NB4 (cell line): ENCODE measurements at regions not wholly inside any gene's neighbourhood (a gene's known extent, or its start where the extent isn't known, plus 50 kb on each side); places are given as distances from the start of the nearest gene placed in this dataset.
"Not testable (repeated sequence)": the region's sequence is repeated elsewhere in the genome, so short reads cannot be mapped to it uniquely, and the experiment has no call there.

Source experiments
- DNase-seq: peaks from one replicate; pipeline ENCODE4 v3.0.0; 2010; ENCODE audit warnings: low read depth
- H3K4me3 ChIP-seq: one replicate; pipeline ENCODE4 v1.5.1; 2011; ENCODE audit warnings: mild to moderate bottlenecking, low read depth, low read length, moderate library complexity
- MYC ChIP-seq: IDR thresholded peaks from 2 replicates; pipeline ENCODE4 v1.6.1; 2011; ENCODE audit warnings: low read depth, low read length
- POLR2A ChIP-seq: IDR thresholded peaks from 2 replicates; pipeline ENCODE4 v1.6.1; 2011; ENCODE audit warnings: mild to moderate bottlenecking; ENCODE audit not compliant: insufficient read length; ENCODE audit errors: extremely low read depth
- TF ChIP-seq, protein P1 (sequence below): IDR thresholded peaks from 2 replicates; pipeline ENCODE4 v1.6.1; 2011; ENCODE audit warnings: low read depth, low read length
- TF ChIP-seq, protein P2 (sequence below): IDR thresholded peaks from one replicate; pipeline ENCODE4 v1.5.1; 2012; ENCODE audit warnings: low read depth, low read length

DNA sequence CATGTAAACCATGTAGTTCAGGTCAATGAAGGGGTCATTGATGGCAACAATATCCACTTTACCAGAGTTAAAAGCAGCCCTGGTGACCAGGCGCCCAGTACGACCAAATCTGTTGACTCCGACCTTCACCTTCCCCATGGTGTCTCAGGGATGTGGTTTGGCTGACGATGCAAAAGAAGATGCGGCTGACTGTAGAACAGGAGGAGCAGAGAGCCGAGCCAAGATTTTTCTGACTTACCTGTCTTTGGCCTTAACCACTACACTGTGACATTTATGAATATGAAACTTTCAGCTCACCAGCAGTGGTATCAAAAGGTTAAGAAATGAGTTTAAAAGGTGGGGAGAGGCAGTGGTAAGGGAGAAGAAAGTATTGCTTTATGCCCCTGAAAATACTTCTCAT is 309.8 kb downstream of the BCOR start:
- no peak overlapping the region for H3K4me3 ChIP-seq
- TF ChIP-seq, protein P1, sequence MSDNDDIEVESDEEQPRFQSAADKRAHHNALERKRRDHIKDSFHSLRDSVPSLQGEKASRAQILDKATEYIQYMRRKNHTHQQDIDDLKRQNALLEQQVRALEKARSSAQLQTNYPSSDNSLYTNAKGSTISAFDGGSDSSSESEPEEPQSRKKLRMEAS = no peak
- TF ChIP-seq, protein P2, sequence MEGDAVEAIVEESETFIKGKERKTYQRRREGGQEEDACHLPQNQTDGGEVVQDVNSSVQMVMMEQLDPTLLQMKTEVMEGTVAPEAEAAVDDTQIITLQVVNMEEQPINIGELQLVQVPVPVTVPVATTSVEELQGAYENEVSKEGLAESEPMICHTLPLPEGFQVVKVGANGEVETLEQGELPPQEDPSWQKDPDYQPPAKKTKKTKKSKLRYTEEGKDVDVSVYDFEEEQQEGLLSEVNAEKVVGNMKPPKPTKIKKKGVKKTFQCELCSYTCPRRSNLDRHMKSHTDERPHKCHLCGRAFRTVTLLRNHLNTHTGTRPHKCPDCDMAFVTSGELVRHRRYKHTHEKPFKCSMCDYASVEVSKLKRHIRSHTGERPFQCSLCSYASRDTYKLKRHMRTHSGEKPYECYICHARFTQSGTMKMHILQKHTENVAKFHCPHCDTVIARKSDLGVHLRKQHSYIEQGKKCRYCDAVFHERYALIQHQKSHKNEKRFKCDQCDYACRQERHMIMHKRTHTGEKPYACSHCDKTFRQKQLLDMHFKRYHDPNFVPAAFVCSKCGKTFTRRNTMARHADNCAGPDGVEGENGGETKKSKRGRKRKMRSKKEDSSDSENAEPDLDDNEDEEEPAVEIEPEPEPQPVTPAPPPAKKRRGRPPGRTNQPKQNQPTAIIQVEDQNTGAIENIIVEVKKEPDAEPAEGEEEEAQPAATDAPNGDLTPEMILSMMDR = no peak
- TF ChIP-seq POLR2A (no peak), MYC (no peak)
- no peak for DNase-seq

DNA sequence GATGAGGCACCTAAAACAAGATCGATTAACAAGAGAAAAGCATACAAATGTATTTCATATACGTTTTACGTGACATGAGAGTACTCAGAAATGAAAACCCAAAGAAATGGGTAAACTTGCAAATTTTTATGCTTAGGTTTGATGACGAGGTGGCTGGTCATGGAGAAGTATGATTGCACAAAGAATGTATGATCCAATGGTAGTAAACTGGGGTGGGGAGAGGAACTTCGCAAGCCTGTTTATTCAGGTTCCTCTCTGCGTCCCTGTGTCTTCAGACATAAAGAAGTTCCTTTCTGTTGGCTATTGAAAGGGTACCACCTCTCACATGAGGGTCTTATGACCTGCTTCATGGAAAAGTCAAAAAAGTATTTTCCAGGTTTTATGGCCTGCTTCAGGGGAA is 309.2 kb downstream of the BCOR start:
- TF ChIP-seq POLR2A (no peak), MYC (no peak)
- TF ChIP-seq, protein P2 = no peak
- TF ChIP-seq, protein P1 = no peak

DNA sequence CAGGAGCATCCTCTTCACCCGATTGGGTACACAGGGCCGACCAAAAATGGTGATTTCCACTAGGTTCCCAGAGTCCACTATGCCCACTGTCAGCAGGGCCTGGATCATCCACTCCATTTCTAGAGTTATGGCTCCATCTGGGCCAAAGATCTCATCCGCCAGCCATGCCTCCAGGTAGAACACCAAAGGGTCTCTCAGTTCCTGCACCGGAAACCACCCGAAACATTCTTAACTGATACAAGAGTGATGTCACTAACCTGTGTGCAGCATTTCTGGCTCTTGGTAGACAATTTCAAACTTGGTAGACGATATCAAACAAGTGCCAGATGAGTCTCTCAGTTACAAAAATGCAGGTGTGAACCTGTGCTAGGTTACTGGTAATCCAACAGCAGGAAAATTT is 306.1 kb downstream of the BCOR start:
- TF ChIP-seq, protein P1 = no peak
- TF ChIP-seq, protein P2 = no peak
- TF ChIP-seq MYC (no peak), POLR2A (no peak)
- DNase-seq = no peak
- H3K4me3 ChIP-seq = no peak overlapping the region

More for the DNA sequence above, 309.2 kb downstream of the BCOR start:
- no peak for DNase-seq
- H3K4me3 ChIP-seq = no peak overlapping the region

DNA sequence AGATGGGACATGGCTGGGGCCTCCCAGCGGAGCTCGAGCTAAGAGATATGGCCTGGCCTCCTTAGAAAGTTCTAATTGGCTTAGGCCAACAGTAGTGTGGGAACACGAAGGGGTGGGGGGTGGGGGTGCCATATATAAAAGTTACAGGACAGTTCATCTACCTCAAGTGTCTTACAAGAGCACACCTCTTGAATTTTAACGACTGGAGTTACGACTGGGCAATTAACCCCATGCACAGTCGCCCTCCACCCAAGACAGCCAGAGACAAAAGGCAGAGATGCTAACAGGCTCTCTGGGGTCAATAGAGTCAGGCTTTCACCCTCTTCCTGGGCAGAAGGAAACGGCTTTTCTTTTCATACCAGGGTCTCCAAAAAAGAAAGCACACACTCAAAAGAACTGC is 302.2 kb downstream of the BCOR start:
- no peak overlapping the region for H3K4me3 ChIP-seq
- no peak for DNase-seq
- TF ChIP-seq, protein P1 = no peak
- TF ChIP-seq MYC = no peak
- TF ChIP-seq, protein P2 = no peak
- no peak for TF ChIP-seq POLR2A

DNA sequence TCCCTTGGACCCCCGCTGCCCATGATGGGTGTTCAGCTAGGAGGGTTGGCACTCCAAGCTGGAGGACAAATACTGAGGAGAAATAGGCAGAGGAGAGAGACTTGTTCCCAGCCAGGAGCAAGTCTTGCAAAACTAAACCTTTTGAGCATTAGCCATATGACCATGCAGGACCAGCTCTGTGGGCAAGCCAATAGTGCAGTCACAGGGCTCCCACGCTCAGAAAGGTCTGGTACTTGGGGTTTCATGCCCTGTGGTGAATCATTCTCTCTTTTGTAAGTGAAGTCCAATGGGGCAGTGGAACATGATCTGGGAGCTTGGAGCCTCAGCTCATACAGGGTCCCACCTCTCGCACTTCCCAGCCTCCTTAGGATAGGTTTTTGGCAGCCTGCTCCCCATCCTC is 300.9 kb downstream of the BCOR start:
- H3K4me3 ChIP-seq = no peak overlapping the region
- DNase-seq = no peak
- TF ChIP-seq MYC (no peak), POLR2A (no peak)
- TF ChIP-seq, protein P2 = no peak
- TF ChIP-seq, protein P1 = no peak

DNA sequence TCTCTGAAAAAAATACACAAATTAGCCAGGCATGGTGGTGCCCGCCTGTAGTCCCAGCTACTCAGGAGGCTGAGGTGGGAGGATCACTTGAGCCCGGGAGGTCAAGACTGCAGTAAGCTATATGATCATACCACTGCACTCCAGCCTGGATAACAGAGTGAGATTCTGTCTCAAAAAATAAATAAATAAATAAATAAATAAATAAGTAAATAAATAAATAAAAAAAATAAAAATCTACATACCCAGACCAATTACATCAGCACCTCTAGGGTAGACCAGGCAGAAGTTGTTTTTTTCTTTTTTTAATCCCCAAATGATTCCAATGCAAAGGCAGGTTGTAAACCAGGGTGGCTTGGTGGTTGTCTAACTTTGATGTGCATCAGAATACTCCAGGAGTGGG is 299.3 kb downstream of the BCOR start:
- not testable (repeated sequence) for H3K4me3 ChIP-seq, DNase-seq
